Left cardiac atrium (tissue), 4 donors: ENCODE measurements at regions not wholly inside any gene's neighbourhood (a gene's known extent, or its start where the extent isn't known, plus 50 kb on each side); places are given as distances from the start of the nearest gene placed in this dataset.
"Not testable (repeated sequence)": the region's sequence is repeated elsewhere in the genome, so short reads cannot be mapped to it uniquely, and the experiment has no call there.

Experiments
- ATAC-seq, 2 donors: fragments of 200-7000 bp; cut with Tn5 transposase; one replicate each; pipeline ENCODE4 v1.9.1; 2020; ENCODE audit warnings: mild to moderate bottlenecking in 2 of 2, moderate library complexity in 2 of 2
- DNase-seq: peaks from one replicate; pipeline ENCODE4 v3.0.0-alpha.2; 2020
- intact Hi-C, 2 donors: fragments of 100-400 bp; cut with DNase I; formaldehyde crosslinking; loops; one replicate each; pipeline versions ENCODE4 v1.14.1 to v1.15.1; 2022 to 2023
- donor health status: DM: no; HTN: yes; CAD: no.
- donor health status: DM: no; HTN: yes; CAD: no; lungs with severe emphysema.
- donor health status: DM: yes; HTN: yes; CAD: no.
- donor health status: Dilated cardiomyopathy.

GRCh38 chr5:162209005-162209605 is 141.5 kb downstream of the GABRG2 start:
- peak; percentile 19 for DNase-seq
- intact Hi-C loops = no loop called here
- peak; percentile 38 to 54 for ATAC-seq

DNA sequence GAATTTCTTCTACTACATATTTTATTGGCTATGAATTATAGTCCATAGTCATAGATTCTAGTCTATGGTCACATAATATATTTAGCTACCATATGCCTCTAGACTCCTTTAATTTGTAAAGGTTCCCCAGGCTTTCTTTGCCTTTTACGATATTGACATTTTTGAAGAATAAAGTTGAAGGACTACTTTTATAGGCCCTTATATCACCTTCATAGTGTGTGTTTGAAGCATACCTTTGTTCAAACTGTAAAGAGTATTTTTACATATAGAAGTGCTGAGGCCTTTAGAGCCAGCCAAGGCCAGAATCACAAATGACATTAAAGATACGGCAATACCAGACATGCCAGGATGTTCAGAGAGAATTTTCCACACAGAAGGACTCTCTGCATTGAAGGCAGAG is 147.0 kb downstream of the GABRG2 start:
- ATAC-seq (no peak), DNase-seq (no peak)
- intact Hi-C loops = no loop called here

DNA sequence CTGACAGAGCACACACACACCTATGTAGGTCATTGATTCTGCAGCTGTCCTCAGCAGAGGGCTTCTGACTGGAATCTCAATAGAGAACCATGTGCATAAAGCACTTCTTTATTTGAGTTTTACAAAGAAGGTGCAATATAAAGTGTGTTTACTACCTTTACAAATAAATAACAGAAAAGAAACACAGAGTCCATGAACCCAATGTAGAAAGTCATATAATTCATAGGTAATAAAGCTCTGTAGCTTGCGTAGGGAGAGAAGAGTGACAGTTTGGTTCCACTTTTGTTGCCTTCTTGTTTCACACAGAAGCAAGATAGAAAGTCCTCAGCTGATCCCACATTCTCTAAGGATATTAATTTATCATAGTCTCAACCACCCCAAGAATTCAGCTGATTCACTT is 149.5 kb downstream of the GABRG2 start:
- ATAC-seq (no peak), DNase-seq (no peak)
- intact Hi-C loops = no loop called here

- intact Hi-C loops = no loop called here
- DNase-seq = no peak
- no peak for ATAC-seq
These were observed 154.3 kb downstream of the GABRG2 start for GRCh38 chr5:162221910-162222309.

DNA sequence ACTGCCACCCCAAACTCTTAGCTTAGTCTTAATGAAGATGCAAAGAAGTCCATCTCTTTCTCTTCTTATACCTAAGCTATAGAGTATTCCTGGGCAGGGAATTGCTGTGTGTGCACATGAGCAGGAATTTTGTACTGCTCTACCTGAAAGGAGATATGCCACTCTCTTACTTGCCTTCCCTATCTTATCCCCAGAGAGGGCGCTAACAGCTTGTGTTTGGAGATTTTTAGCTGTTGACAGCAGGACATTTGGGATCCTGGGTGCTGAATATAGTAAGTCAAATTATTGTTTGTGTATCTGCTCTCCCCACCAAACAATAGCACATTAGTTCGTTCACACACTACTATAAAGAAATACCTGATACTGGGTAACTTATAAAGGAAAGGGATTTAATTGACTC is 159.5 kb downstream of the GABRG2 start:
- no peak for DNase-seq
- ATAC-seq = no peak

DNA sequence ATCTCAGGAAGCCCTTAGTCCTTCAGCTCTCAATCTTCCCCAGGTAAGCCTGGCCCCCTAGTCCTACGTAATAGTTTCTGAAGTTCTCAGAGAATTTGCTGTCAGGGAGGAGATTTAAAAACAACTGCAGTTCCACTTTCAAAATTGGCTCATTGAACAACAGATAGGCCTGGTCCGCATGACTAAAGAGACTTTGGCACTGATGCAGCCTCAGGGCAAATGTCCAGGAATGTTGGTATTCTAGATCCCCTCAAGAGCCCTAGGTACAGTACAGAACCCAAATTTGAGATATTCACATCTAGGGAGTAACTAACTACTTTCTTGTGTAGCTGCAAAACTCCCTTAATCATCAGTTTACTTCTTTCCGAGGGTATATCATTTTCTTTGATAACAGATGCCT is 162.8 kb downstream of the GABRG2 start:
- intact Hi-C loops = no loop called here
- DNase-seq (no peak), ATAC-seq (peak in 1 of 2 donors; percentile 24)

More for the DNA sequence above, 159.5 kb downstream of the GABRG2 start:
- intact Hi-C loops = no loop called here

- intact Hi-C loops = no loop called here
- ATAC-seq (no peak), DNase-seq (no peak)
These were observed 163.9 kb downstream of the GABRG2 start for GRCh38 chr5:162231522-162231921.

GRCh38 chr5:162240734-162241133 is 173.2 kb downstream of the GABRG2 start:
- no peak for ATAC-seq
- intact Hi-C loops = no loop called here
- no peak for DNase-seq

GRCh38 chr5:162242416-162242815 is 174.8 kb downstream of the GABRG2 start:
- ATAC-seq (no peak), DNase-seq (no peak)
- intact Hi-C loops = no loop called here

DNA sequence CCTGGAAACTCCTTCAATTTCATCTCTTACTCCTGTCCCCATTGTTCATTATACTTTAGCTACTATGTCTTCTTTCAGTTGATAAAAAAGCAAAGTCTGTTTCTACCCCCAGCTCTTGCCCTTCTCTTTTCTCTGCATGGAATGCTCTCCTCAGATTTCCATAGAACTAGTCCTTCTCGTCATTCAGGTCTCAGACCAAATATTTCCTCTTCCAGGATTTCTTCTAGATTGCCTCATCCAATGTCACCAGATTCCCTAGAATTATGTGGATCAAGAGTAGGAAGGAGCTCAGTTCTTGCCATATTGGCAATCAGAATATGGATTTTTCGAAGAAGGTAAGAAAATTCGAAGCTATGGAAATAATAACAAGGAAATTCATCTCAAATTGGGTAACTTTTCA is 176.1 kb downstream of the GABRG2 start:
- intact Hi-C loops = no loop called here
- no peak for ATAC-seq

DNA sequence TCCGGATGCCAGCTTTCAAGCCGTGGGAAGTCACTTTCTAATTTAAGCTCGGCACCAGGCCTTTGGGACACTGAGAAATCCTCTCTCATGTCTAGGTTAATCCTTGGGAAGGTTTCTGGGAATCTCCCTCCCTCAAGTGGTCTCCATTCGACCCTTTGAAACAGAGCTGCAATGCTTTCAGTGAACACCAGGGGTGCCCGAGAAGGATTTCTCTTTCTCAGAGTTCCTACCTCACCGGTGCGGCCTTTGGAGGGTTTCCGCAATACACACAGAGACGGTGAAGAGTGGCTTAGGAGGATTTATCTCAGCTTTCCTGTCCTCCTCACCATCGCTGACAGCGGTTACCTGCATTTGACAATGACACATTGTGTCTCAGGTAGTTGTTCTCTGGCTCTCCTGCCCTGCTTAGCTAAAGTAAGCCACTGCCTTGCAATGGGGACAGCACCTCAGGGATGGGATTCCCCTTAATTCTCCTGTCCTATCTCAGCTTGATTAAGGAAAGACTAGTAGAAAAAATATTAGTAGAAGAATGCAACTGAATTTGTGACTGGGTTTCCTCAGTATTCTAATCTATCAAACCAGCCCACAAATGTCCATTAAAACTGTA is 180.6 kb downstream of the GABRG2 start:
- intact Hi-C loops = no loop called here
- DNase-seq (no peak), ATAC-seq (no peak)

More for the DNA sequence above, 176.1 kb downstream of the GABRG2 start:
- DNase-seq = no peak

DNA sequence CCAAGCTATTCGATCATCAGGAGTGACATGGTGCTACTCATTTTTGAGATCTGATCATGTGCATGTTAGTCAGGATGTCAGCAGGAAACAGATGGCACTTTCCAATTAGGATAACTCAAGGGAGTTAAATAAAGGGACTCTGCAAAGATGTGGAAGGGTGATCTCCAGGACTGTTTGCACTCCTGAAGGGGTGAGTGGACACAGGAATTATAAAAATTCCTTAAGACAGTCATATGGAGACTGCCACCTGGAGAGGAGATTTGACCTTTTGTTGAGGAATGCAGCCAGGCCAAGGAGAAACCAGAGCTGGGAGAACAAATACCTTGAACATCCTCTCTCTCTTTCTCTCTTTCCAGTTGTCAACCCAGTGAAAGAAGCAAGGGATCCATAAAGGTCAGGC is 189.1 kb downstream of the GABRG2 start:
- DNase-seq = no peak
- intact Hi-C loops = no loop called here

GRCh38 chr5:162268694-162269481 is 201.3 kb downstream of the GABRG2 start:
- DNase-seq = no peak
- intact Hi-C loops = no loop called here
- ATAC-seq = no peak

More for the DNA sequence above, 189.1 kb downstream of the GABRG2 start:
- no peak for ATAC-seq

DNA sequence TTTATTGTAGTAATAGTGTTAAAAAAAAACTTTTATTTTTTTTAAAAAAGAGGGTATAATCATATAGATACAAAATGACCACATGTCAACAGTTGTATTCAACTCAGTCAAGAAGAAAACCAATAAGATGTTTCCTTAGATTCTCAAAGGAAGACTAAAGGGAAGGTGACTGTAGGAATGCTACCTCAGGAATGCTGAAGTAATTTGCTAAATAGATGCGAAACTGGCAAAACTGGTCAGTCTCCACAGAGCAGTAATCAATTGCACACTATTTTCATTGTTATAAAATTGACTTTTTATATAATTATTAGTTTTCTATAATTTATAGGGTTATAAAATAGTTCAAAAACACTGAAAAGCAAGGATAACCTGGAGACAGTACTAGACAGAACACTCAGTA is 204.8 kb downstream of the GABRG2 start:
- ATAC-seq = no peak
- intact Hi-C loops = no loop called here

DNA sequence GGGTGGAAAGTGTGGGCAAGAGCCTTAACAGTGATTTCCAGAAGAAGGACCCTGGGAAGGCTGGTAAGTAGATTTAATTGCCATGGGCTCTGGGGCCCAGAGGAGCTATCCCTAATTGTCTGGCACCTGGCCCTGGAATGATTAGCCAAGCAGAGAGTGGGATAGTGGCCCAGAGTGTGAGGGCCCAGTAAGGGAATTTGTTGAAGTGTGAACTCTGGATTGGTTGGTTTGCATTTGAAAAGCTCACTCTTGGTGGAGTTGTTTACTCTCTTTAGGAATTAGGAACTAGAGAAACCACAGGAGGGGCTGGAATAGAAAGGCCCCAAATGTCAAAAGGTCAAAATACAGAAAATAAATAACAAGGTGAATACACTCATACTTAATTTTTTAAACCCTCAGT is 207.1 kb downstream of the GABRG2 start:
- ATAC-seq (peak in 1 of 2 donors; percentile 30), DNase-seq (no peak)
- intact Hi-C loops = no loop called here

More for the DNA sequence above, 204.8 kb downstream of the GABRG2 start:
- DNase-seq = no peak

- DNase-seq, intact Hi-C loops, ATAC-seq: not testable (repeated sequence)
These were observed 207.8 kb downstream of the GABRG2 start for GRCh38 chr5:162275387-162275786.

DNA sequence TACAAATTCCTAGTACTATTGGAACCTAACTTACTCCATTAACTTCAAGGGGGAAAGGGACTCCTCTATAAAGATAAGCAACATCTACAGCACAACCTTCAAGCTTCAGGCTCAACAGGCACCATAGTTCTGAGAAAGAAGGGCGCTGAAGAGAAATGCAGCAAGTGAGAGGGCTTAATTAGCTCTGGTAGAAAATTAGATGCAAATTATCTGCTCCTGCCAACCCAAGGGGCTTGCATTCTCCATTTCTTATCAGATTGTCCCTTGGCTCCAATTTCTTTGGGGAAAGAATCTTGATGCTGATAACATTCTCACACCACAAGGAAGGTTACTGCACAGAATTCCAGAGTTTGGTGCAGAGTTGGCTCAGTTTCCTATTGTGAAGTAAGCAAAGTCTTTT is 214.6 kb downstream of the GABRG2 start:
- intact Hi-C loops = no loop called here
- ATAC-seq (no peak), DNase-seq (no peak)

GRCh38 chr5:162283609-162284008 is 216.0 kb downstream of the GABRG2 start:
- intact Hi-C loops = no loop called here
- no peak for ATAC-seq
- DNase-seq = no peak

DNA sequence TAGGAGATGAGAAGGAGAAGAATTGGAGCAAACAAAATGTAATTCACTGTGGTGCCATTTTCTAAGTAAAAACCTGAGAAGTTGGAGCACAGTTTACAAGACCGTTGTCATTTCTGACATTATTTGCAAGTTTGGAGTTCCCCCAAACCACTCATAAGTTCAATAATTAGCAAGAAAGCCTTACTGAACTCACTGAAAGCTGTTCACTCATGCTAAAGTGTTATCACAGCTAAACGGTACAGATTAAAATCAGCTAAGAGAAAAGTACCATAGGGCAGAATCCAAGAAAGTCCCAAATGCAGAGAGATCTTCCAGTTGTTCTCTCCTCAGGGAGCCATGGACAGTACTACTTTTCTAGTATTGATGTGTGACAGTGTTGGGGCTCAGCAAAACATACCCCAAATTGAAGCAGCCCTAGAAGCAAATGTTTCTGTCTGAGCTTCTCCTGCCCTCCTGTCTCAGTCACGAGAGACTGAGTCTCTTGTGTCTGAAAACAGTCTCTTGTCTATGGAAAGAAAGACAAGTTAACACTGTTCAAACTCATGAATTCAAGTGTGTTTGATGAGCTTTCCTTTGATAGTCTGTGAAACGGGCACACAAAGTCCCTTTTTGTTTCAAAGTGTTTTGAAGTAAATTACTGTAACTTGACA is 221.2 kb downstream of the GABRG2 start:
- intact Hi-C loops = no loop called here
- ATAC-seq (no peak), DNase-seq (no peak)

DNA sequence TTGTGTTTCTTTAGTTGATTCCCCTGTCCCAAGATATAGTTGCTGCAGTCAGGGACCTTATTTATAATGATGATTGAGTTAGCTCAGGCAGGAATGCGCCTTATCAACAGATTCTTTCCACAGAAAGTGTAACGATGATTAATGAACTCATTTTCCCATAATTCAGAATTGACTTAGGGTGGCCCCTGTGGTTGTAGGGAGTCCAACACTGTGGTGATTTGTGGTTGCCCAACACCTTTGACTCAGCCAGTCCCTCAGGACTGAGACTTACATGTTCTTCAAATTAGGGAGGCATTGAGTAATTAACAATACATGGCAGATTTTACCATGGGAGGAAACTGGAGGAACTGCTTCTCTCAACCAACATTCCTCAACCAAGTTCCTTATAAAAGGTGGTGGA is 221.9 kb downstream of the GABRG2 start:
- peak in 1 of 2 donors; percentile 26 for ATAC-seq
- intact Hi-C loops = no loop called here
- no peak for DNase-seq
